HL-60 (cell line): ENCODE measurements at regions not wholly inside any gene's neighbourhood (a gene's known extent, or its start where the extent isn't known, plus 50 kb on each side); places are given as distances from the start of the nearest gene placed in this dataset.

Experiments used
- DNase-seq, 2 experiments: peaks; one replicate each; pipeline ENCODE4 v3.0.0-alpha.2; 2010 to 2020; ENCODE audit warnings: low read depth in 1 of 2, low spot score in 1 of 2
- H3K27ac ChIP-seq: fragments of 250-450 bp; sonication (Bioruptor Pico); replicated peaks from 2 replicates; pipeline ENCODE4 v1.5.1; 2020; ENCODE audit warnings: mild to moderate bottlenecking, moderate library complexity
- H3K27me3 ChIP-seq: fragments of 250-450 bp; sonication (Bioruptor Pico); 2 replicates; pipeline ENCODE4 v1.5.1; 2021; ENCODE audit warnings: mild to moderate bottlenecking, moderate library complexity; ENCODE audit not compliant: insufficient read depth, poor library complexity, severe bottlenecking
- H3K4me3 ChIP-seq: replicated peaks from 2 replicates; pipeline ENCODE4 v1.5.1; 2011; ENCODE audit warnings: mild to moderate bottlenecking, control low read depth, low read length; ENCODE audit not compliant: insufficient read depth
- CTCF ChIP-seq: IDR thresholded peaks from one replicate; pipeline ENCODE4 v1.5.1; 2011; ENCODE audit warnings: low read length, control low read depth, inconsistent platforms; ENCODE audit not compliant: insufficient read depth
- GABPA ChIP-seq: IDR thresholded peaks from 2 replicates; pipeline ENCODE4 v1.6.1; 2012; ENCODE audit warnings: low read depth
- POLR2AphosphoS5 ChIP-seq: IDR thresholded peaks from 2 replicates; pipeline ENCODE4 v1.6.1; 2012; ENCODE audit warnings: low read depth
- SPI1 ChIP-seq: IDR thresholded peaks from 2 replicates; pipeline ENCODE4 v1.6.1; 2012; ENCODE audit warnings: low read depth, mild to moderate bottlenecking, borderline replicate concordance
- TF ChIP-seq, protein P1 (sequence below): IDR thresholded peaks from 2 replicates; pipeline ENCODE4 v1.6.1; 2012; ENCODE audit warnings: low read depth; ENCODE audit not compliant: insufficient replicate concordance

GRCh38 chr4:63678358-63678931 lies 730.8 kb downstream of the TECRL start:
- Histone ChIP-seq H3K4me3 (no peak overlapping the region), H3K27ac (no peak overlapping the region), H3K27me3 (no peaks in the 10 kb centered on the region)
- no peak for DNase-seq
- TF ChIP-seq CTCF = no peak
- TF ChIP-seq, protein P1, sequence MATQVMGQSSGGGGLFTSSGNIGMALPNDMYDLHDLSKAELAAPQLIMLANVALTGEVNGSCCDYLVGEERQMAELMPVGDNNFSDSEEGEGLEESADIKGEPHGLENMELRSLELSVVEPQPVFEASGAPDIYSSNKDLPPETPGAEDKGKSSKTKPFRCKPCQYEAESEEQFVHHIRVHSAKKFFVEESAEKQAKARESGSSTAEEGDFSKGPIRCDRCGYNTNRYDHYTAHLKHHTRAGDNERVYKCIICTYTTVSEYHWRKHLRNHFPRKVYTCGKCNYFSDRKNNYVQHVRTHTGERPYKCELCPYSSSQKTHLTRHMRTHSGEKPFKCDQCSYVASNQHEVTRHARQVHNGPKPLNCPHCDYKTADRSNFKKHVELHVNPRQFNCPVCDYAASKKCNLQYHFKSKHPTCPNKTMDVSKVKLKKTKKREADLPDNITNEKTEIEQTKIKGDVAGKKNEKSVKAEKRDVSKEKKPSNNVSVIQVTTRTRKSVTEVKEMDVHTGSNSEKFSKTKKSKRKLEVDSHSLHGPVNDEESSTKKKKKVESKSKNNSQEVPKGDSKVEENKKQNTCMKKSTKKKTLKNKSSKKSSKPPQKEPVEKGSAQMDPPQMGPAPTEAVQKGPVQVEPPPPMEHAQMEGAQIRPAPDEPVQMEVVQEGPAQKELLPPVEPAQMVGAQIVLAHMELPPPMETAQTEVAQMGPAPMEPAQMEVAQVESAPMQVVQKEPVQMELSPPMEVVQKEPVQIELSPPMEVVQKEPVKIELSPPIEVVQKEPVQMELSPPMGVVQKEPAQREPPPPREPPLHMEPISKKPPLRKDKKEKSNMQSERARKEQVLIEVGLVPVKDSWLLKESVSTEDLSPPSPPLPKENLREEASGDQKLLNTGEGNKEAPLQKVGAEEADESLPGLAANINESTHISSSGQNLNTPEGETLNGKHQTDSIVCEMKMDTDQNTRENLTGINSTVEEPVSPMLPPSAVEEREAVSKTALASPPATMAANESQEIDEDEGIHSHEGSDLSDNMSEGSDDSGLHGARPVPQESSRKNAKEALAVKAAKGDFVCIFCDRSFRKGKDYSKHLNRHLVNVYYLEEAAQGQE = no peak

DNA sequence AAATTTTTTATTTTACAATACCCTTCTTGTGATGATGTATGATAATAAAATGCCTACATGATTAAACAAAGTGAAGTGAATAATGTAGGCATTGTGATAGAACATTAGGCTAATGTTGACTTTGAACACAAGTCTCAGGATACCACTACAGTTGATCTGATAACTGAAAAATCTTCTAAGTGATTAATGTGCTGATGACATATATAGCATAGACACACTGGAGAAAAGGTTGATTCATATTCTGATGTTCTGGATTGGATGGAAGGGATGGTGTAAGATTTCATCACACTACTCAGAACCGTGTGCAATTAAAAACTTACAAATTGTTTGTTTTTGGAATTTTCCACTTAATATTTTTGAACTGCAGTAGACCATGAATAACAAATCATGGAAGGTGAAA lies 738.5 kb downstream of the TECRL start:
- TF ChIP-seq GABPA = no peak
- TF ChIP-seq, protein P1 = no peak
- no peak for TF ChIP-seq SPI1
- TF ChIP-seq POLR2AphosphoS5 = no peak
- no peak for TF ChIP-seq CTCF
- Histone ChIP-seq H3K4me3 (no peak overlapping the region), H3K27me3 (no peaks in the 10 kb centered on the region), H3K27ac (no peak overlapping the region)
- DNase-seq = no peak

- no peaks in the 10 kb centered on the region for H3K27me3 ChIP-seq
- no peak overlapping the region for H3K27ac ChIP-seq
- TF ChIP-seq SPI1 (no peak), POLR2AphosphoS5 (no peak), GABPA (no peak), CTCF (no peak)
- TF ChIP-seq, protein P1 = no peak
- no peak for DNase-seq
- H3K4me3 ChIP-seq = no peak overlapping the region
These were observed 745.4 kb downstream of the TECRL start for GRCh38 chr4:63663870-63664269.
